Right lobe of liver (tissue), 6 donors: ENCODE measurements at regions not wholly inside any gene's neighbourhood (a gene's known extent, or its start where the extent isn't known, plus 50 kb on each side); places are given as distances from the start of the nearest gene placed in this dataset.

Source experiments
- ATAC-seq, 4 donors: fragments of 200-7000 bp; cut with Tn5 transposase; one replicate each; pipeline ENCODE4 v1.9.1; 2020; ENCODE audit warnings: mild to moderate bottlenecking in 4 of 4, moderate library complexity in 4 of 4
- DNase-seq, 3 donors: peaks; one replicate each; pipeline ENCODE4 v3.0.0-alpha.2; 2020
- H3K27ac ChIP-seq, 3 donors: fragments of 200-600 bp; one replicate each; pipeline ENCODE4 v1.8.0; 2022
- H3K27me3 ChIP-seq, 2 donors: fragments of 200-600 bp; one replicate each; pipeline ENCODE4 v1.8.0; 2022
- H3K36me3 ChIP-seq, 4 donors: fragments of 200-600 bp; sonication (generic) in 1 of 4; one replicate each; pipeline versions ENCODE4 v1.5.1 to v1.8.0; 2017 to 2022; ENCODE audit warnings: control low read depth in 1 of 4
- H3K4me1 ChIP-seq, 4 donors: fragments of 200-600 bp; sonication (generic) in 1 of 4; one replicate each; pipeline versions ENCODE4 v1.5.1 to v1.8.0; 2017 to 2022; ENCODE audit warnings: control low read depth in 1 of 4
- H3K4me3 ChIP-seq, 3 donors: fragments of 200-600 bp; one replicate each; pipeline ENCODE4 v1.8.0; 2022
- H3K9me3 ChIP-seq, 4 donors: fragments of 200-600 bp; sonication (generic) in 1 of 4; one replicate each; pipeline versions ENCODE4 v1.5.1 to v1.8.0; 2017 to 2022; ENCODE audit warnings: control low read depth in 1 of 4
- CTCF ChIP-seq, 4 donors: fragments of 200-600 bp in 3 of 4; fragments of 450-650 bp in 1 of 4; IDR thresholded peaks; one replicate each; pipeline versions ENCODE4 v1.5.1 to v1.8.0; 2016 to 2022; ENCODE audit warnings: antibody characterized with exemption in 4 of 4, mild to moderate bottlenecking in 2 of 4
- POLR2A ChIP-seq: fragments of 450-650 bp; IDR thresholded peaks from one replicate; pipeline ENCODE4 v1.6.1; 2017; ENCODE audit warnings: antibody characterized with exemption, mild to moderate bottlenecking
- WGBS: methylation state at CpG from one replicate; pipeline ENCODE4 v1.1.6; 2018; ENCODE audit warnings: low coverage, low lambda C conversion rate; ENCODE audit not compliant: insufficient coverage; ENCODE audit errors: missing lambda C conversion rate; 5-methylcytosine and 5-hydroxymethylcytosine counted together
- intact Hi-C, 2 donors: fragments of 100-400 bp; cut with DNase I; formaldehyde crosslinking; loops; one replicate each; pipeline versions ENCODE4 v1.11.2 to v1.14.1; 2022
- donor health status: DM: no; HTN: yes; CAD: no.
- donor health status: DM: no; HTN: no; CAD: no.
- donor health status: DM: no; HTN: no; CAD: no.
- donor health status: DM: no; HTN: yes; CAD: no.
- donor health status: DM: no; HTN: yes; CAD: no.

GRCh38 chr4:137998666-137999429, 243.3 kb downstream of the SLC7A11 start:
- Histone ChIP-seq H3K27me3 (no peaks in the 10 kb centered on the region), H3K36me3 (no peaks in the 10 kb centered on the region), H3K4me1 (no peaks in the 10 kb centered on the region), H3K27ac (no peak overlapping the region), H3K9me3 (no peaks in the 10 kb centered on the region), H3K4me3 (no peak overlapping the region)
- WGBS = 53% methylated on average over 1 of the region's 1 CpG
- intact Hi-C loops = no loop called here
- TF ChIP-seq CTCF (IDR thresholded peaks at IDR 0.05) (no peak), POLR2A (no peak)
- ATAC-seq = no peak
- no peak for DNase-seq

- no peaks in the 10 kb centered on the region for H3K36me3 ChIP-seq
- 0% methylated on average over 1 of the region's 1 CpG for WGBS
- intact Hi-C loops = no loop called here
- H3K9me3 ChIP-seq = no peaks in the 10 kb centered on the region
- TF ChIP-seq CTCF (IDR thresholded peaks at IDR 0.05) (no peak), POLR2A (no peak)
- ATAC-seq (no peak), DNase-seq (no peak)
- H3K27me3 ChIP-seq = no peaks in the 10 kb centered on the region
- H3K4me3 ChIP-seq = no peak overlapping the region
- H3K27ac ChIP-seq = no peak overlapping the region
- H3K4me1 ChIP-seq = no peaks in the 10 kb centered on the region
Measured at GRCh38 chr4:137997496-137997895, 244.7 kb downstream of the SLC7A11 start.

GRCh38 chr4:137994853-137995252, 247.3 kb downstream of the SLC7A11 start:
- ATAC-seq (no peak), DNase-seq (no peak)
- H3K4me3 ChIP-seq = no peak overlapping the region
- TF ChIP-seq POLR2A = no peak
- TF ChIP-seq CTCF (IDR thresholded peaks at IDR 0.05) = no peak
- H3K9me3 ChIP-seq = no peaks in the 10 kb centered on the region
- no peaks in the 10 kb centered on the region for H3K27me3 ChIP-seq
- no peaks in the 10 kb centered on the region for H3K36me3 ChIP-seq
- intact Hi-C loops = no loop called here
- no peaks in the 10 kb centered on the region for H3K4me1 ChIP-seq
- H3K27ac ChIP-seq = no peak overlapping the region

DNA sequence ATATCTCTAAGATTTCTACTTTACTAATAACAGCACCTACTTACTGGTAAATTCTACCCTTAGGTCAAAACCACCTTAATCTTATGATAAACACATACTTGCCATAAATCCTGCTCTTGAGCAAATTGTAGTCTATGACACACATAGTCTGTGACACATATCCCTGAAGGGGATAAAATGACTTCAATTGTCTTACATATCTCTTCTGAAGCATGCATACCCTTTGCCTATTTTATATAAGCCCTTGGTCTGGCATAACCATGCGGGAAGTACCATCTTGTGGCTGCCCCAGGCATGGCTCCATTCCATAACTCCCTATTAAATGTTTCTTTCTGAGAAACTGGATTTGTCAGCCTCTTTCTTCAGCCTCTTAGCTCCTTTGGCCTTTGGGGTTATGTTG, 248.9 kb downstream of the SLC7A11 start:
- 78% methylated on average over 1 of the region's 1 CpG for WGBS
- intact Hi-C loops = no loop called here
- H3K36me3 ChIP-seq = no peaks in the 10 kb centered on the region
- DNase-seq (no peak), ATAC-seq (no peak)
- H3K4me1 ChIP-seq = no peaks in the 10 kb centered on the region
- no peak overlapping the region for H3K27ac ChIP-seq
- no peaks in the 10 kb centered on the region for H3K9me3 ChIP-seq
- no peak overlapping the region for H3K4me3 ChIP-seq
- TF ChIP-seq CTCF (IDR thresholded peaks at IDR 0.05) (no peak), POLR2A (no peak)
- no peaks in the 10 kb centered on the region for H3K27me3 ChIP-seq

DNA sequence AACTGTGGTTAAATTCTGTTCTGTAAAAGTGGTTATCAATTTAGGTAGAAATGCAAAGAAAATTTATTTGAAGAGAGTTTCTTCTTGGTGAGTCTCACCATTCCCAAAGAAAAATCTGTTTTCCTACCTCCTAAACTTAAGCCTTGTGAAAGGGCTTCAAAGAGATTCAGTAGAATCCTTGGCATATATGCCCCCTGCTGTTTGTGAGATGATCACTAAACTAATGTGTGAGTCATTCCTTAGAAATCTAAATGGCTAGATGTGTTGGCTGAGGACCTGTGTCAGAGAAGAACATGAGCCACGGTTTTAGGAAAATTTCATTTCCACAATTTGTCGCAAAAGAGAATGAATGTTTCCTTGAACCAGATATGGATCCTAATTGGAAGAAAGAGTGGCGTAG, 260.9 kb downstream of the SLC7A11 start:
- no peak for ATAC-seq
- no peaks in the 10 kb centered on the region for H3K9me3 ChIP-seq
- TF ChIP-seq CTCF (IDR thresholded peaks at IDR 0.05) = no peak
- TF ChIP-seq POLR2A = no peak
- DNase-seq = no peak
- H3K4me1 ChIP-seq = no peaks in the 10 kb centered on the region
- no peak overlapping the region for H3K4me3 ChIP-seq
- H3K27ac ChIP-seq = no peak overlapping the region
- no peaks in the 10 kb centered on the region for H3K27me3 ChIP-seq
- H3K36me3 ChIP-seq = no peaks in the 10 kb centered on the region
- intact Hi-C loops = no loop called here
- WGBS = 75% methylated on average over 3 of the region's 3 CpGs
